ENCODE measurements at regions not wholly inside any gene's neighbourhood (a gene's known extent, or its start where the extent isn't known, plus 50 kb on each side); places are given as distances from the start of the nearest gene placed in this dataset.

DNA sequence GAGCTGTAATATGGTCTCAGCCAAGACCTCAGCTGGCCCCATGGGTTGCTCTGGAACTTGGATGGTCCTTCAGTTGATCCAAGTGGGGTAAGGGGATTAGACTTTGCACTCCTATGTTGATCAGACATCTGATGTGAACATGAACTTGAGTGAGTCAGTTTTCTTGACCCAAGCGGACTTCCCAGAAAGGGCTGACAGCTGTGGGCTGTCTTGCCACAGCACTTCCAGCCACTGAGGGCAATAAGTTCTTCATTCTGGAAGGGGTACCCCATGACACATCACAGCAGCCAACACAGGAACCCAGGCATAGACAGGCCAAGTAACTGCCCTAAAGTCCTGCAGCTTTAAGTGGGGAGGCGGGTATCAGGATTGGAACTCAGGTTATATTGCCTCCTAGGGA, 93.9 kb upstream of the USP24 start:
- Mint-ChIP-seq H3K9me3 (no peaks in the 10 kb centered on the region), H3K4me1 (ENCODE audit: unreplicated experiment) (peaks cover 23% of the 10 kb centered on the region), H3K27ac (no peak overlapping the region), H3K36me3 (no peaks in the 10 kb centered on the region), H3K4me3 (no peak overlapping the region), H3K27me3 (peaks cover 24% of the 10 kb centered on the region)
- TF ChIP-seq, protein P1, sequence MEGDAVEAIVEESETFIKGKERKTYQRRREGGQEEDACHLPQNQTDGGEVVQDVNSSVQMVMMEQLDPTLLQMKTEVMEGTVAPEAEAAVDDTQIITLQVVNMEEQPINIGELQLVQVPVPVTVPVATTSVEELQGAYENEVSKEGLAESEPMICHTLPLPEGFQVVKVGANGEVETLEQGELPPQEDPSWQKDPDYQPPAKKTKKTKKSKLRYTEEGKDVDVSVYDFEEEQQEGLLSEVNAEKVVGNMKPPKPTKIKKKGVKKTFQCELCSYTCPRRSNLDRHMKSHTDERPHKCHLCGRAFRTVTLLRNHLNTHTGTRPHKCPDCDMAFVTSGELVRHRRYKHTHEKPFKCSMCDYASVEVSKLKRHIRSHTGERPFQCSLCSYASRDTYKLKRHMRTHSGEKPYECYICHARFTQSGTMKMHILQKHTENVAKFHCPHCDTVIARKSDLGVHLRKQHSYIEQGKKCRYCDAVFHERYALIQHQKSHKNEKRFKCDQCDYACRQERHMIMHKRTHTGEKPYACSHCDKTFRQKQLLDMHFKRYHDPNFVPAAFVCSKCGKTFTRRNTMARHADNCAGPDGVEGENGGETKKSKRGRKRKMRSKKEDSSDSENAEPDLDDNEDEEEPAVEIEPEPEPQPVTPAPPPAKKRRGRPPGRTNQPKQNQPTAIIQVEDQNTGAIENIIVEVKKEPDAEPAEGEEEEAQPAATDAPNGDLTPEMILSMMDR (conservative IDR thresholded peaks at IDR 0.05) = no peak
- no peak for DNase-seq (ENCODE audit: extremely low spot score, unreplicated experiment)

DNA sequence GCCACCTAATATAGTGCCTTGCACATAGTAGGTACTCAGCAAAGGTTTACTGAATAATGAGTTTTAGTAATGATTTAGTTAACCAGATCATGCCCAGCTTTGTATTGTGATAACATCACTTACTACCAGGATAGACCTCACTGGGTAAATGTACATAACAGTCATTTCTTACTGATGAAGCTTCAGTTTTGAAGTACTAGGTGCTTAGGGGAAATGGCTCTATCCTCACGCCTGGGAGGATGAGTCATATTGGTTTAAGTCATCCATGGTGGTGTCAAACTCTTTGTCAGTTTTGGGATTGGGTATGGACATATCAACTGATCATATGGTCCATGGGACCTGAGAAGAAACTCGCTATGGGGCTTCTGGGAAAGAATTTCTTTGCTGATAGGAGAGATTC, 90.6 kb upstream of the USP24 start:
- no peaks in the 10 kb centered on the region for H3K36me3 Mint-ChIP-seq
- no peak overlapping the region for H3K4me3 Mint-ChIP-seq
- peaks cover 8% of the 10 kb centered on the region for H3K4me1 Mint-ChIP-seq (ENCODE audit: unreplicated experiment)
- TF ChIP-seq, protein P1 (conservative IDR thresholded peaks at IDR 0.05) = no peak
- DNase-seq (ENCODE audit: extremely low spot score, unreplicated experiment) = no peak
- no peaks in the 10 kb centered on the region for H3K9me3 Mint-ChIP-seq
- peaks cover 23% of the 10 kb centered on the region for H3K27me3 Mint-ChIP-seq
- H3K27ac Mint-ChIP-seq = no peak overlapping the region

DNA sequence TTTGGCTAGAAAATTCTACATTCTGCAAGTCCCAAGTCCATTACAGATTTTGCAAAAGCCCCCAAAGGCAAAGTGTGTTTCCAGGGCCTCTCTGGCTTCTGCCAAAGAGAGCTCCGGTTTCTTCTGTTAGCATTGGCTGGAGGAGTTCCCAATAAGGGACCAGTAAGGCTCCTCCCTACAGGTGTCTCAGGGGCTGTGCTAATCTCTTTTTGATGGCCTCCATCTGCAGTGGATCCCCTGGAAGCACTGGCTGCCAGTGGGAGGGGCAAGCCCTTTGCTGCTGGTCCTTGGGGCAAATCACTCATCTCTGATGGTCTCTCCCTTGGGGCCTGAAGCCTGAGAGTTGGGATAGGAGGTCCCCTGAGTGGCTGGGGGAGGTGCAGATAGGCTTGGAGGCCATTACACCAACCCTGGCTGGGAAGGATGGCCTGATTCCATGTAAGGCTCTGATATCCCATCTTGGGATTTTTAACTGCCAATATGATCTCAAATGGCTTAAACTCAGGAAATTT, 89.1 kb upstream of the USP24 start:
- no peaks in the 10 kb centered on the region for H3K9me3 Mint-ChIP-seq
- no peak for DNase-seq (ENCODE audit: extremely low spot score, unreplicated experiment)
- peaks cover 8% of the 10 kb centered on the region for H3K4me1 Mint-ChIP-seq (ENCODE audit: unreplicated experiment)
- H3K27me3 Mint-ChIP-seq = peaks cover 23% of the 10 kb centered on the region
- no peak overlapping the region for H3K27ac Mint-ChIP-seq
- H3K36me3 Mint-ChIP-seq = no peaks in the 10 kb centered on the region
- no peak overlapping the region for H3K4me3 Mint-ChIP-seq
- TF ChIP-seq, protein P1 (conservative IDR thresholded peaks at IDR 0.05) = no peak

DNA sequence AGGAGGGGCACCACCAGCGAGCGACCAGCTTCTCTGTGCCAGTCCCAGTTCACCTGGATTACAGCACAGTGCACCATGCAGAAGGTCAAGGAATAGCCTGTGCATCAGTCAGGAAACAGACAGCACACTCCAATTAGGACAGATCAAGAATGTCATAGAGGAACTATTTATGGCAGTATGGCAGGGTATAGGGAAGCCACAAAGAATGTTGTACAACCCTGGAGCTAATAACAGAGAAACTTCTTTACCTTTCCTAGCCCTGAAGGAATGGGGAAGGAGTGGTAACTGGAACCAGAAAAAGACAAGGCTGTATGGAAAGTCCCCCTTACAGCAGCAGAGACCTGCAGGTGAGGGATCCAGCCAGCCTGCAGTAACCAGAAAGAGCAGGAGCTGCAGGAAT, 87.8 kb upstream of the USP24 start:
- TF ChIP-seq, protein P1 (conservative IDR thresholded peaks at IDR 0.05) = no peak
- DNase-seq (ENCODE audit: extremely low spot score, unreplicated experiment) = no peak
- Mint-ChIP-seq H3K27me3 (peaks cover 18% of the 10 kb centered on the region), H3K9me3 (peaks cover 9% of the 10 kb centered on the region), H3K27ac (no peak overlapping the region), H3K4me1 (ENCODE audit: unreplicated experiment) (peaks cover 8% of the 10 kb centered on the region), H3K36me3 (no peaks in the 10 kb centered on the region), H3K4me3 (no peak overlapping the region)

DNA sequence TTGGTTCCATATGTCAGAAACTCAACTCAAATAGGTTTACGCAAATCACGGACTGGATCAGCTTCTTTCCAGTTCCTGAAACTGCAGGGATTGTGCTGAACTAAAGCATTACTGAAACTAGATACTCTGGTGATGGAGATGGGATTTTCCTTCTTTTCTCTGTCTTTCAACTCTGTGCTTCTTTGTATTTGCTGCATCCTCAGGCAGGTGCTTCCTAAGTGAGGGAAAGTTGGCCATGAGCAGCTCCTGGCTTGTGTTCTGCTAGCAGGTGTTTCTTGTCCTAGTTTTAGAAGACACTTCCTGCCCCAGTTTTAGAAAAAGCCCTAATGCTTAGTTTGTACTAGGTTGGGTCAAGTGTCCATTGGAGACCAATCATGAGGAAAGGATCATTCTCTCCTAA, 86.7 kb upstream of the USP24 start:
- TF ChIP-seq, protein P1 (conservative IDR thresholded peaks at IDR 0.05) = no peak
- H3K27ac Mint-ChIP-seq = no peak overlapping the region
- no peak for DNase-seq (ENCODE audit: extremely low spot score, unreplicated experiment)
- peaks cover 8% of the 10 kb centered on the region for H3K4me1 Mint-ChIP-seq (ENCODE audit: unreplicated experiment)
- H3K27me3 Mint-ChIP-seq = peaks cover 16% of the 10 kb centered on the region
- no peaks in the 10 kb centered on the region for H3K36me3 Mint-ChIP-seq
- H3K9me3 Mint-ChIP-seq = peaks cover 9% of the 10 kb centered on the region
- no peak overlapping the region for H3K4me3 Mint-ChIP-seq

DNA sequence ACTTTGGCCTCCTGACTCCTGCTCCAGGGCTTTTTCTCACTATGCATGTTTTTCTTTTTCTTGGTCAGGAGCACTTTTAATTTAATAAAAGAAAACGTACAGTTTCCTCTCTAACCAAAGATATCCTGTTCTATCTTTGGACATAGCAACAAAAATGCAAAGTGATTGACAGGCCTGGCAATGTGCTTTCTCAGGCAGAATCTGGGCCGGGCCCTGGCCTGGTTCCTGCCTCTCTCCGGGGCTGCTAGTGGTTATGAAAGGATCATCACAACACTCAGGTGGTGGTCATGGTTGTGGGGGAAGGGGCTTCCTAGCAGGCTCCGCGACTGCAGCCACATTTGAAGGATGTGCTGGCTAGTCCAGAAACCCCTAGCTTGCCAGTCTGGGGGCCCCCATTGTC, 85.8 kb upstream of the USP24 start:
- peaks cover 13% of the 10 kb centered on the region for H3K27me3 Mint-ChIP-seq
- H3K36me3 Mint-ChIP-seq = no peaks in the 10 kb centered on the region
- H3K27ac Mint-ChIP-seq = no peak overlapping the region
- DNase-seq (ENCODE audit: extremely low spot score, unreplicated experiment) = no peak
- TF ChIP-seq, protein P1 (conservative IDR thresholded peaks at IDR 0.05) = no peak
- H3K4me1 Mint-ChIP-seq (ENCODE audit: unreplicated experiment) = peaks cover 8% of the 10 kb centered on the region
- no peak overlapping the region for H3K4me3 Mint-ChIP-seq
- H3K9me3 Mint-ChIP-seq = peaks cover 9% of the 10 kb centered on the region
